Glomerular visceral epithelial cell (primary cell): ENCODE measurements at regions not wholly inside any gene's neighbourhood (a gene's known extent, or its start where the extent isn't known, plus 50 kb on each side); places are given as distances from the start of the nearest gene placed in this dataset.

Experiments
- DNase-seq: peaks from one replicate; pipeline ENCODE4 v3.0.0-alpha.2; 2016; ENCODE audit errors: extremely low spot score

GRCh38 chr22:47337161-47337621 is 574.7 kb downstream of the TBC1D22A start:
- no peak for DNase-seq

DNA sequence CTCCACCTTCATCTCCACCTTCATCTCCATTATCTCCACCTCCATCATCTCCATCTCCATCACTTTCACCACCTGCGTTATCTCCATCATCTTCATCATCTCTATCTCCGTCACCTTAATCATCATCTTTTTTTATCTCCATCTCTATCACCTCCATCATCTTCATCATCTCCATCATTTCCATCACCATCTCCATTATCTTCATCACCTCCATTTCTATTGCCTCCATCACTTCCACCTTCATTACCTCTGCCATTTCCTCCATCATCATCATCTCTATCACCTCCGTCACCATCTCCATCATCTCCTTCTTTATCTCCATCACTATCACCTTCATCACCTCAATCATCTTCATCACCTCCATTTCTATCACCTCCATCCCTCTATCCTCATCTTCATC is 573.5 kb downstream of the TBC1D22A start:
- DNase-seq, result no peak

GRCh38 chr22:47335460-47335859 is 573.0 kb downstream of the TBC1D22A start:
- no peak for DNase-seq

GRCh38 chr22:47334601-47335000 is 572.2 kb downstream of the TBC1D22A start:
- no peak for DNase-seq

DNA sequence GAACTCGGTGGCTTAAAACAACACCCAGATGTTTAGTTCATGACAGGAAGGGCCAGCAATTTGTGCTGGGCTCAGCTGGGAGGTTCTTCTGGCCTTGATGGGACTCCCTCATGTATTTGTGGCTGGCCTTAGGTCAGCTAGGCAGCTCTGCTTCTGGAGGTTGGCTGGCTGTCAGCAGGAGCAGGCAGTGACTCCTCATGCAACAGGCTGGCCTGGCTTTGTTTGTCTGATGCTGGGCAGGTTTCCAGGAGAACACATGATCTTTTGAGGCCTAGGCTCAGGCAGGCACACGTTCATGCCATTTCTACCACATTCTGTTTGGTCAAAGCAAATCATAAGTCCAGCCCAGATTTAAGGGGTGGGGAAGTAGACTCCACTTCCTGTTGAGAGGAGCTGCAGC is 571.2 kb downstream of the TBC1D22A start:
- DNase-seq, result no peak

DNA sequence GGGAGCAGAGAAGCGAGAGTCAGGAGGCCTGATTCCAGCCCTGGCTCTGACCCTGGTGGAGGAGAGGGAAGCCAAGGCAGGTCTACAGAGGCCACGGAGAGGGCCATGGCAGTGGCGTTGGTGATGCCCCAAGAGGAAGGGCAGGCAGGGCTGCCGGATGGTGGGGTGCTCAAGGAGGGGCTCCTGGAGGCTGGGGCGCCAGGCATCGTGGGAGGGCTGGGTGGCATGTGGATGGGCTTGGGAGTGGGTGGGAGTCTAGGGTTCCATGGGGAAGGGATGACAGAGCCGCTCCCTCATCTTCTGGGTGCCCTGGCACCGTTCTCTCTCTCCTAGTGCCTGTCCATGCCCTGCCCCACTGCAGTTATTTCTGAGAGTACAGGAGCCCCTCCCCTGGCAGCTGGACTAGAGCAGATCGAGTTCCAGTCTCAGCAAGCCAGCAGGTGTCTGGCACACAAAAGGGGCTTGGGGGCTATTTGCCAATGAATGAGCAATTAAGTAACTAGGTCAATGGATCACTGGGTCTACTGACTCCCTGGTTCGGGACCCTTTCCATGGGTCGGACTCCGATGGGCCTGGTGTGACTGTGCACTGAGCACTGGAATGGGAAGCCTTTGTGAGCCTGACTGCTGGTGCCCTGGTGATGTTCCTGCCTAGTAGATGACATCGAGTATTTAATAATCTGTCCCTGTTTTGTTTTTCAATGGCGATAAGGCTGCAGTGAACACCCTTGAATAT is 570.0 kb downstream of the TBC1D22A start:
- DNase-seq, result no peak

DNA sequence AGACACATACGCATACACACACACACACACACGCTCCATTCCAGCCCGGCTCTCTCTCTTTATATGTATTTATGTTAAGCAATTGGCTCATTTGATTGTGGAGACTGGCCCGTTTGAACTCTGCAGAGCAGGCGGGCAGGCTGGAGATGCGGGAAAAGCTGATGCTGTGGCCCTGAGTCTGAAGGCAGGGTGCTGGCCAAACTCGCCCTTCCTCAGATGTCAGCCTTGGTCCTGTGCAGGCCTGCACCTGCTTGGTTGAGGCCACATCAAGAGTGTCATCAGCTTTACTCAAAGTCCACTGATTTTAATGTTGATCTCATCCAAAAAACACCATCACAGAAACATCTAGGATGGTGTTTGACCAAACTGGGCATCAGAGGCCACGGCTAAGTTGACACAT is 569.3 kb downstream of the TBC1D22A start:
- no peak for DNase-seq

DNA sequence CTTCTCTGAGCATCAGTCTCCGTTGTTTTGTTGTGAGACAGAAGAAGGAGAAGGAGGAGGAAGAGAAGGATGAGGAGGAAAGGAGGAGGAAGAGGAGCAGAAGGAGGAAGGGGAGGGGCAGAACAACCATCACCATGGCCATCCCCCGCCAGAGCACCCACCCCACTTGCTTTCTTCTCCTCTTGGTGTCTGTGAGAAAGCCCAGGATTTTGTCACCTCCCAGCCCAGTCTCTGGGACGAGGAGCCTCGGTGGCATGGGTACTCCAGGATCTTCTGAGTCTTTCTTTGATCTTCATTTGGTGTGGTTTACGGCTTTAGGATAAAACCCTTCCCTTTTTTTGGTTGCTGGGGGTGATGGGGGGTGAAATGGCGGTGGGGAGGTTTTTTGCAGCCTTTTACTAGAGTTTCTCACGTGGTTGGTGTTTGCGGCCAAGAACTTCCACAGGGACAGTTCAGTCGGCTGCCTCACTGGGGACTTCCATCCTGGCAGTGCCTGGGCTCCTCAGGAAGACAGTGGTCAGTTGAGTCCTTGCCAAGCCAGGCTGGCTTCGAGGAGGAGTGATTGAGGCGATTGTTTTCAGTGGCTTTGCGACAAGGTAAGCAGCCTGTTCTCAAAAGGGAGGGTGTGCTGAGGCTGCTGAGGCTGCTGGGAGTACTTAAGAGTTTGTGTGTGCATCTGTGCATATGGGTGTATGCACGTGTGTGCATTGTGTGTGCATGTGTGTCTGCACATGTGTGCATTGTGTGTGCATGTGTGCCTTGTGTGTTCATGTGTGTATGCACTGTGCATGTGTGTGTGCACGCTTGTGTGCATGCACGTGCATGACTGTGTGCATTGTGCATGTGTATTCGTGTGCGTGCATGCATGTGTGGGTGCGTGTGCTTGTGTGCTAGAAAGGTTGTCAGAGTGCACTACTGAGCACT is 567.5 kb downstream of the TBC1D22A start:
- no peak for DNase-seq

DNA sequence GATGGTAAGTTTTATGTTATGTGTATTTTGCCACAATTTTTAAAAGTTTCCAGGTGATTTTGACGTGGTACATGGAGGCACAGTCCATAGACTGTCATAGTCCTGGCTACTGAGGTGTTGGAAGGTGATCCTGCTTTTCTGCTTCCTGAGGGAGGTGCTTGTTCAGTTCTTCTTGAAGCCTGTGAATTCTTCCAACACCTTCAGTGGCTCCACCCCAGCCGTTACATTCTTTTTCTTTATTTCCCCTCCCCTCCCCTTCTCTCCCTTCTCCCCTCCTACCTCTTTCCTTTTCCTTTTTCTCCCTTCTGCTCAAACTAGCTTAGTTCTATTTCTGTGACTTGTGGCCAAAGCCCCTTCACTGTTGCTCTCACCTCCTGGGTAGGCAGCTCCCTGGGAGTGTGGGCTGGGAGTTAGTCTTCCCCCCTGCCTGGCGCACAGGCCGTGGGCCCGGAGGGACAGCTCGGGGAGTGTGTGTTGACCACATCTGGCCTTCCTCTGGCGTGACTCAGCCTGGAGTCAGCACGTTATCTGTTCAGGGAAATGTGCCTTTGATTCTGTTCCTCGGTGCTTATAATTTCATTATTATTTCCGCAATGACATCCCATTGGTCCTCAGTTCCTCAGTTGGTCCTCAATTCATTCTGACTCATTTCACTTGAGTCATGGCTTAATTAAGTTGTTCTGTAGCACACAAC is 566.2 kb downstream of the TBC1D22A start:
- DNase-seq, result peak; percentile 24

DNA sequence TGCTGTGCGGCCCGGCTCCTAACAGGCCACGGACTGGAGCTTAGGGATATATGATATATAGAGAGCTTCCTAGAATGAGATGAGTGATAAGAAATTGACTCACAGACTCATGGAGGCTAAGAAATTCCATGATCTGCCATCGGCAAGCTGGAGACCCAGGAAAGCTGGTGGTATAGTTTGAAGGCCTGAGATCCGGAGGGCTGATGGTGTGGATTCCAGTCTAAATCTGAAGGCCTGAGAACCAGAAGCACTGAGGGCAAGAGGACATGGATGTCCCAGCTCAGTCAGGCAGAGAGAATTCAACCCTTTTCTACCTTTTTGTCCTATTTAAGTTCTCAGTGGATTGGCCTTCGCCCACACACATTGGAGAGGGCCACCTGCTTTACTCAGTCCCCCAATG is 564.8 kb downstream of the TBC1D22A start:
- no peak for DNase-seq

DNA sequence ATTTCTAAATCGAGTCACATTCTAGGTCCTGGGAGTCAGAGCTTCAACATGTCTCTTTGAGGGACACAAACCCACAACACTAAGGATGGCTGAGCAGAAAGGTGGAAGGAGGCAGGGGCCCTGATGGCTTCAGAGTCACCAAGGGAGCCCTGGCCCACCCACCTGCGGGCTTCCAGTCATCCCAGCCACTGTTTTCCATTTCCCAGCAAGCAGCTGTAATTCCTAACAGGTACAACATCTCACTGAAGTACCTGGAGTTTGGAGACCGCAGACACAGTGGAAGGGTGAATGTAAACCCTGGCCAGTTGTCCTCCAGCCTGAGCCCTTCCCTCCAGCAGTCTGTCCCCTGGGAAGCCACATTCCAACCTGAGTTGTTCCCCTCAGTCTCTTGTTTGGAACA is 562.8 kb downstream of the TBC1D22A start:
- DNase-seq, result no peak

DNA sequence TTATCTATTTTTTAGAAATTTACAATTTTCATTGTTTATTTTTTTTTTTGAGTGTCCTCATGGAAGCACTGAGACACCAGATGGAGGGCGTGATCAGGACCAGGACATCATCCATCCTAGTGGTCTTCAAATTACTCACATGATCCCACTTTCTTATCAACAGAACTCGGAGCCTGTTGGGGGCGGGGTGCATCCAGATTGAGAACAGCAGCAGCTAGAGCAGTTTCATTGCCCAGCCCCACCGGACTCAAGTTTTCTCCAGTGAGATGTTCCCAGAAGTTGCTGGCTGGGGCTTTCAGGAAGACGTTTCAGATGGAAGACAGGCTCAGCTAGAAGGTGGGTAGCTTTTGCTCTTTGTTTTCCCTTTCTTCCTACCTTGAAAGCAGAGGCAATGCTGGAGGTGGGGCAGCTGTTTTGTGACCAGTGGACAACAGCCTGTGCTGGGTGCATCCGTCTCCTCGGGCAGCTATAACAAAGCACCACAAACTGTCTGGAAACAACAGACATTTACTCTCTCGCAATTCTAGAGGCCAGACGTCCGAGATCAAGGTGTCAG is 562.1 kb downstream of the TBC1D22A start:
- DNase-seq, result no peak

DNA sequence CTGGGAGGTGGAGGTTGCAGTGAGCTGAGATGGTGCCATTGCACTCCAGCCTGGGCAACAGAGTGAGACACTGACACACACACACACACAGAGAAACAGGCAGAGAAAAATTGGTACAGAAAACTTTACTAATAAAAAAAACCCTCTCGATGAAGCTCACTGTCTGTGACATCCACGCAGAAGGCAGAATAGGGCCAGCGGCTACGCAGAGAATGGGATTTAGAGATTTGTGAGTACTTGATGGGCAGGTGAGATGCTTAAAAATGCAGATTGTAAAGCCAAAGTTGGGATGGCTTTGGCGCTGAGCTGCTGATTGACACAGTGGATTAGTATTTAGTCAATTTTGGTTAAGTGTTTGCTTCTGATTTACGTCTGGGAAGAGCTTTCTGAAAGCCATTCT is 561.1 kb downstream of the TBC1D22A start:
- no peak for DNase-seq

GRCh38 chr22:47322854-47323253 is 560.4 kb downstream of the TBC1D22A start:
- no peak for DNase-seq

- no peak for DNase-seq
Measured at GRCh38 chr22:47320560-47320959, 558.1 kb downstream of the TBC1D22A start.

GRCh38 chr22:47318041-47318737 is 555.7 kb downstream of the TBC1D22A start:
- no peak for DNase-seq

GRCh38 chr22:47315862-47316419 is 553.5 kb downstream of the TBC1D22A start:
- DNase-seq, result no peak

DNA sequence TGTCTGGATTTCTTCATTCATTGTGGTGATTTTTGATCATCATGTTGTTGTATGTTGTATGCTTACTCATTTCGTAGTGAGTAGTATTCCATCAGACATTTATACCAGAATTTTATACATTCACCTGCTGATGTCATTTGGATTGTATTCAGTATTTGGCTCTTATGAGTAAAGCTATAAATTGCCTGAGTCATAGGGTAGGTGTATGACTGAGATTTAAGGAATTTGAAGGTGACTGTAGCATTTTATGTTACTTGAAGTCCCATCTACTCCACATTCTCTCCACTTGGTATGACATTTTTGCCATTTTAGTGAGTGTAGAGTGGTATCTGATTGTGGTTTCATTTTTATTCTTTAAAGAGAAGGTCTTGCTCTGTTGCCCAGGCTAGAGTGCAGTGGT is 548.2 kb downstream of the TBC1D22A start:
- DNase-seq, result no peak

GRCh38 chr22:47309946-47310345 is 547.5 kb downstream of the TBC1D22A start:
- DNase-seq, result no peak

DNA sequence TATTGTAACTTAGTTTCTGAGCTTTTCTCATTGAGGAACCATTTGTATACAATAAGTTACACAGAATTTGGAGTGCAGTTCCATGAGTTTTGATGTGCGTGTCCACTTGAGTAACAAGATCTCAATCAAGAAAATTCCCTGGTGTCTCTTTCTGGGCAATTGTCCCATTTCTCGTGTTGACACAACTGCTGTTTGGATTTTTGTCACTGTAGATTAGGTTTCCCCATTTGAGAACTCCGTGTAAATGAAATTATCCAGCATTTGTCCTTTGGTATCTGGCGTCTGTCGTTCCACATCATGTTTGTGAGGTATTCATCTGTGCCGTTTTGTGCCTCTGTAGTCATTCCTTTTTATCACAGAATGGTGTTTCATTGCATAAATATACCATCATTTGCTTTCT is 547.0 kb downstream of the TBC1D22A start:
- no peak for DNase-seq

DNA sequence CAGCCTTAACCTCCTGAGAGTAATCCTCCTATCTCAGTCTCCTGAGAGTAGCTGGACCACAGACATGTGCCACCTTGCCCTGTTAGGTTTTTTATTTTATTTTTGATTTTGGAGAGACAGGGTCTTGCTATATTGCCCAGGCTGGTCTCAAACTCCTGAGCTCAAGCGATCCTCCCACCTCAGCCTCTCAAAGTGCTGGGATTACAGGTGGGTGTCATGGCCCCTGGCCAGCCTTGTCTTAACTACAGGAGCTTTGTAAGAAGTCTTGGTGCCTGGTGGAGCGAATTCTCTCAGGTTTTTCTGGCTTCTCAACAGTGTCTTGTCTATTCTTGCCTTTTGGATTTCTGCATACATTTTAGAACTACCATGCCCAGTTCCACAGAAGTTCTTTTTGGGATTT is 546.4 kb downstream of the TBC1D22A start:
- no peak for DNase-seq
